GM18907 (cell line): ENCODE measurements at regions not wholly inside any gene's neighbourhood (a gene's known extent, or its start where the extent isn't known, plus 50 kb on each side); places are given as distances from the start of the nearest gene placed in this dataset.
A peak's percentile ranks its signal among the peaks of the same experiment; 100 is the strongest.
"Not testable (repeated sequence)": the region's sequence is repeated elsewhere in the genome, so short reads cannot be mapped to it uniquely, and the experiment has no call there.

Experiments
- ATAC-seq: cut with Tn5 transposase; IDR thresholded peaks from one replicate; pipeline ENCODE4 v1.9.1; 2021; ENCODE audit warnings: mild to moderate bottlenecking, moderate library complexity; ENCODE audit not compliant: unreplicated experiment

DNA sequence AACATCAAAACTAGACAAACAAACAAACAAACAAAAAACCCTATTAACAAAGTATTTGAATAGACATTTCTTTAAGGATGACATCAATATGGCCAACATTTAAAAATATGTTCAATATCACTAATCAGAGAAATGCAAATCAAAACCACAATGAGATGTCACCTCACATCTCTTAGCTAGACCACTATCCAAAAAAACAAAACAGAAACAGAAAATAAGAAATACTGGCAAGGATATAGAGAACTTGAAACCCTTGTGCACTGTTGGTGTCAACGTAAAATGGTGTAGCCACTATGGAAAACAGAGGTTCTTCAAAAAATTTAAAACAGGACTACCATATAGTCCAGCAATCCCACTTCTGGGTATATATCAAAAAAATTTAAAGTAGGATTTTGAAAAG, 308.2 kb downstream of the SPATA31A1 start:
- peak; percentile 83 for ATAC-seq

GRCh38 chr9:39665020-39665419, 309.6 kb downstream of the SPATA31A1 start:
- ATAC-seq: not testable (repeated sequence)

DNA sequence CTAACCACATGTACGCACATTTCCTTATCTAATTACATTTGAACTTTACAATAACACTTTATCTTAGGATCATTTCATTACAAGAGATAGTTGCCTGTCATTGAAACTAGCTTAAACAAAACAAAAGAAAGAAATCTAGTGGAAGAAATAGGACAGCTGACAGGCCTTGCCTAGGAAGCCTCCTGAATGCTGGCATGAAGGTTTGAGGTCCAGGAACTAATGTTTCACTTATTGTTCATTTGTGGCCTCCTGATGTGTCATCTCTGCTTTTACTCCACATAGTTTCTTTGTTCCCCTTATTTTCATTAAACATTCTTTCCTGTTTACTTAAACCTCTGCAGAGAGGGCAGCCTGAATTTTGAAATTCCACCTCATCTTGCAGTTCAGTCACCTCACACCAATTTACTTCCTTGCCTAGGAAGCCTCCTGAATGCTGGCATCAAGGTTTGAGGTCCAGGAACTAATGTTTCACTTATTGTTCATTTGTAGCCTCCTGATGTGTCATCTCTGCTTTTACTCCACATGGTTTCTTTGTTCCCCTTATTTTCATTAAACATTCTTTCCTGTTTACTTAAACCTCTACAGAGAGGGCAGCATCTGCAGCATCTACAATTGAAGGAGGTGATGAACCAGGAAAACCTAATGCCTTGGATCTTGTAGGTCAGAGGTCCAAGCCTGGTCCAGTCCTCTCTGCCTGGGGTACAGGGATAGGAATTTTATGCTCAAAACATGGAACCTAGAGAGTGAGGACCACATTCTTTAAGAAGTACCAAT, 319.2 kb downstream of the SPATA31A1 start:
- not testable (repeated sequence) for ATAC-seq

GRCh38 chr9:39675211-39675553, 319.7 kb downstream of the SPATA31A1 start:
- ATAC-seq: not testable (repeated sequence)

DNA sequence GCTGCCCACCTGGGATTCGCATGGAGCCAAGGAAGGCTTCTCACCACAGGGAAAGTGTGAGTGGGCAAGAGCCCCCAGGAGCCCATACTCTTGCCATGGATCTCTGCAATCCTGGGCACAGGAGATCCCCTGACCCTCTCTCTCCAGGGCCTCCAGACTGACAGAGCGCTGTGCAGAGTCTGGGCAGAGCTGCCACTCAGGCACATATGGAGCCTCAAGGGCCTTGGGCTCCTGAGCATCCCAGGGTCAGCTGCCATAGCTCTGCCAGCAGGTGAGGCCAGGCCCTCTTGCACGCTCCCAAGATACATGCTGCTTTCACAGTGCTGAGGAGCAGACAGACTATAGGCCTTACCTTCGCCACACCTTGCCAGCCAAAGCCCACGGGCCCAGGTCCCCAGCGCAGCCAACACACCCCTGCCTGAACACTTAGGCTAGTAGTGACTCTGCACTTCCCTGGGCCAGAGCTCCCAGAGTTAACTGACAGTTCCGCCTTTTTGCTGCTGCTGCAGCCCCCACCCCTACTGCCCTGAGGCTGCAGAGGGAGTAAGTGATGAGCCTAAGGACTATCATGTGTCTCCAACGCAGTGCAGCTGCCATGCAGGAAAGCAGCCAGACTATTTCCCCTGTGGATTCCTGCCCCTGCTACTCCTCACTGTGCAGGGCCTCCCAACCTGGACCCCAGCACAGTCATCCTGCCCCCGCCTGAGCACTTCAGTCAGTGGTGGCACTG, 323.2 kb downstream of the SPATA31A1 start:
- ATAC-seq: not testable (repeated sequence)

GRCh38 chr9:39680694-39681401, 325.4 kb downstream of the SPATA31A1 start:
- ATAC-seq: not testable (repeated sequence)

- not testable (repeated sequence) for ATAC-seq
These were observed 373.4 kb downstream of the SPATA31A1 start for GRCh38 chr9:39728862-39729261.

DNA sequence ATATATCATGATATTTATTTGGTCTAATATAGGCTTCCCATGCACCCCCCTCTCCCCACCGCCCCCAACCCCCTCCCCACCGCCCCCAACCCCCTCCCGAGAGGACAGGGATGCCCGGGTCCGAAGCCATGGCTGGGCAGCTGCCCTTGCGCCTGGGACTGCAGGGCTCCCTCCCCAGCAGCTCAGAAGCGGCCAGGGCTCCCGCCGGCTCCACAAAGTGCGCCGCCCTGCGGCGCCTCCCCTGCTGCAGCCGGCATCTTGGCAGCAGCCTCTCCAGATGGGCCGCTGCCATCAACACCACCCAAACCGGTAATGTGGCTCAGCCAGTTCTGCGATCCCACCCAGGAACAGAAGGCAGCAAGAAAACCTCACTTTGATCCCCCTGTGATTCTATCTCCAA, 389.4 kb downstream of the SPATA31A1 start:
- ATAC-seq: not testable (repeated sequence)

GRCh38 chr9:39775570-39775969, 420.1 kb downstream of the SPATA31A1 start:
- ATAC-seq: not testable (repeated sequence)

DNA sequence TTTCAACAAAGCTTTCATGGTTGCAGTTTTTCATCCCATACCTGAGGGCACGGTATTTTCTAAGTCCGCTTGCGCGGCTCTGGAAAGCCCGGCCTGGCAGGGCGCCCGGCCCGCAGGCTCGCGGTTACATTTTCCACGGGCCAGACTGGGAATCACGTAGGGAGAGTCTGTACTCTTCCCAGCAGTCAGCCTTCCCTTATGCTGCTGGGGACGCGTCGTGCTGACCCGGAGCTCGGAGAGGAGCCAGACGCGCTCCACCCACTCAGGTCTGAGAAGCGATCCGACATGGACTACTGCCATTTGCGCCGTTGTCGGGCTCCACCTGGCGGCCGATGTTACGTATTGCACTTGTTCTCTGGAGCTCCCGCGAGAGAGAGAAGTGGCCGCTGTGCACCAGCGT, 435.9 kb downstream of the SPATA31A1 start:
- peak; percentile 100 for ATAC-seq

GRCh38 chr9:39797935-39798334, 442.5 kb downstream of the SPATA31A1 start:
- ATAC-seq: not testable (repeated sequence)

GRCh38 chr9:39799252-39799651, 443.8 kb downstream of the SPATA31A1 start:
- ATAC-seq: not testable (repeated sequence)

DNA sequence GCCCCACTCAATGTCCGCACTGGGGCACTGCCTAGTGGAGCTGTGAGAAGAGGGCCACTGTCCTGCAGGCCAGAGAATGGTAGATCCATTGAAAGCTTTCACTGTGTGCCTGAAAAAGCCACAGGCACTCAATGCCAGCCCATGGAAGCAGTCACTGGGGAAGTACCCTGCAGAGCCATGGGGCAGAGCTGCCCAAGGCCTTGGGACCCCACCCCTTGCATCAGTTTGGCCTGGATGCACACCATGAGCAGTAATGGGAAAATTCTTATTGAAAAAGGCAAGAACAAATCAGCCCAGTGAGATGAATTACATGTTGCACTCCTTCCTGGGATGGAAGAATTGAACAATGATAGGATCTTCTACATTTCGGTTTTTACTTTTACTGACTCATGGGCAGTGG, 447.1 kb downstream of the SPATA31A1 start:
- not testable (repeated sequence) for ATAC-seq

GRCh38 chr9:39809401-39810226, 454.1 kb downstream of the SPATA31A1 start:
- ATAC-seq: peak; percentile 81

- not testable (repeated sequence) for ATAC-seq
These were observed 454.9 kb downstream of the SPATA31A1 start for GRCh38 chr9:39810401-39810800.

GRCh38 chr9:39811615-39812014, 456.1 kb downstream of the SPATA31A1 start:
- ATAC-seq: not testable (repeated sequence)

DNA sequence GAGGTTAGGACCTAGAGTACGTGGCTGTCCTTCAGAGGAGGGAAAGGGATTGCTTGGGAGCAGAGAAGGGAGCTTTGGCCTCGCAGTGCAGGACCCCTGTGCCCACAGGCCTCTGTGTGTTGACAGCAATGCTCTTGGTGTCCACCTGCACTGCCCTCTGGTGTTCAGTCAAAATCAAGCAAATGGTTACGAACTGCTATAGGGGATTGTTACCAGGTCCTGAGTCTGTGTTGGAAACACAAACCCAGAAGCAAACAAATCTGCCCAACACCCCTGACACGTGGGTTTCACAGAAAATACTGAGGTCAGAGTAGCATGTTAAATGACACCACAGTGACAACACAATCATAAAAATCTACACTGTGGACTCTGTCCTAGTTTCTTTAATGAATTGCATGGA, 473.0 kb downstream of the SPATA31A1 start:
- not testable (repeated sequence) for ATAC-seq
